ENCODE measurements at regions not wholly inside any gene's neighbourhood (a gene's known extent, or its start where the extent isn't known, plus 50 kb on each side); places are given as distances from the start of the nearest gene placed in this dataset.

DNA sequence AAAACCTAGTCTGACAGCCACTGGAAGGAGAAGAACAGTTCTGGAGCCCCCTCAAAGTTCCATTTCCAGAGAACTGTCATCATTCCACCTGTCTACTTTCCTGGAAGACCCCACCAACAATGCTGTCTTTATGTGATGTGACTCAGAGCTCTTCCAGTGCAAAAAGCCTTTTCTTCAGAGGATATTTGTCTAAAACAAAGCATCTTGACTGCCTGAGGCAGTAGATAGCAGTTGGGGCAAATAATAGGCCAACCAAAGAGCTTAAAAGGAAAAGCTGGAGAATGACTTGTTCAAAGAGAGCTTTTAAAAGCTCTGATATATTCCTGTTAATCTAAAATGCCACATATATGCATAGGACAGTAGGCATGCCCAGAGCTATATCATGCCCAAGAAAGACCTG is 62.6 kb downstream of the MIS18A start:
- Histone ChIP-seq H3K9me3 (replicated peaks; ENCODE audit: control insufficient read depth, low read depth, low read length) (no peaks in the 10 kb centered on the region), H3K27ac (ENCODE audit: low read length) (no peak overlapping the region), H3K27me3 (ENCODE audit: control insufficient read depth, insufficient read depth, low read length) (no peaks in the 10 kb centered on the region), H3K4me1 (ENCODE audit: control insufficient read depth, insufficient read depth, low read length) (no peaks in the 10 kb centered on the region), H3K36me3 (ENCODE audit: control insufficient read depth, insufficient read depth, low read length) (no peaks in the 10 kb centered on the region), H3K4me3 (ENCODE audit: low read length) (no peak overlapping the region)
- no peak for DNase-seq

DNA sequence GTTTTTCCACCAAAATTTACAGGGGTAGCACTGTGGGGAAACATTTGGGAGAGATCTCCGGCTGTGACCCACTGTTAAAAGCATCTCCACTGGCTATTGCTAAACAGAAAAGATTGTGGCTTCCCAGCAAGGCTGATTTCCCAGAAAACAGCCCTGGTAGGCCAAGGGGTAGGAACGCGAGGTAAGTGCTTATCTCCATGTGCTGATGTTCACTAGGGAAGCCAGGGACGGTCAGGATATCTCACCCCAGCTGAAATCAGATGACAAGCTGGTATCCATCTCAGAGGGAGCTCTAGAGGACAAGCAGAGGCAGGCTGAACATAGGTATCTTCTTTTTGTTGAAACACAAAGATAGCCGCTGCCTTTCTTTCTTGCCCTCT is 63.6 kb downstream of the MIS18A start:
- H3K27me3 ChIP-seq (ENCODE audit: control insufficient read depth, insufficient read depth, low read length) = no peaks in the 10 kb centered on the region
- H3K4me1 ChIP-seq (ENCODE audit: control insufficient read depth, insufficient read depth, low read length) = no peaks in the 10 kb centered on the region
- 56% methylated on average over 4 of the region's 5 CpGs for whole genome bisulfite sequencing (ENCODE audit: insufficient coverage)
- no peak overlapping the region for H3K27ac ChIP-seq (ENCODE audit: low read length)
- no peak for DNase-seq
- no peaks in the 10 kb centered on the region for H3K9me3 ChIP-seq (replicated peaks; ENCODE audit: control insufficient read depth, low read depth, low read length)
- H3K36me3 ChIP-seq (ENCODE audit: control insufficient read depth, insufficient read depth, low read length) = no peaks in the 10 kb centered on the region
- no peak overlapping the region for H3K4me3 ChIP-seq (ENCODE audit: low read length)

GRCh38 chr21:32214654-32215305 is 64.1 kb downstream of the MIS18A start:
- WGBS (ENCODE audit: insufficient coverage) = 77% methylated on average over 3 of the region's 5 CpGs
- no peaks in the 10 kb centered on the region for H3K27me3 ChIP-seq (ENCODE audit: control insufficient read depth, insufficient read depth, low read length)

GRCh38 chr21:32212116-32212515 is 66.7 kb downstream of the MIS18A start:
- no peak overlapping the region for H3K4me3 ChIP-seq (ENCODE audit: low read length)
- peaks cover 7% of the 10 kb centered on the region for H3K4me1 ChIP-seq (ENCODE audit: control insufficient read depth, insufficient read depth, low read length)
- H3K27me3 ChIP-seq (ENCODE audit: control insufficient read depth, insufficient read depth, low read length) = no peaks in the 10 kb centered on the region
- no peak overlapping the region for H3K27ac ChIP-seq (ENCODE audit: low read length)
- no peaks in the 10 kb centered on the region for H3K9me3 ChIP-seq (replicated peaks; ENCODE audit: control insufficient read depth, low read depth, low read length)
- no peak for DNase-seq
- H3K36me3 ChIP-seq (ENCODE audit: control insufficient read depth, insufficient read depth, low read length) = no peaks in the 10 kb centered on the region
- 82% methylated on average over 4 of the region's 4 CpGs for WGBS (ENCODE audit: insufficient coverage)

More at GRCh38 chr21:32214654-32215305, 64.1 kb downstream of the MIS18A start:
- DNase-seq = no peak
- Histone ChIP-seq H3K4me1 (ENCODE audit: control insufficient read depth, insufficient read depth, low read length) (no peaks in the 10 kb centered on the region), H3K36me3 (ENCODE audit: control insufficient read depth, insufficient read depth, low read length) (no peaks in the 10 kb centered on the region), H3K27ac (ENCODE audit: low read length) (no peak overlapping the region), H3K9me3 (replicated peaks; ENCODE audit: control insufficient read depth, low read depth, low read length) (no peaks in the 10 kb centered on the region), H3K4me3 (ENCODE audit: low read length) (no peak overlapping the region)

DNA sequence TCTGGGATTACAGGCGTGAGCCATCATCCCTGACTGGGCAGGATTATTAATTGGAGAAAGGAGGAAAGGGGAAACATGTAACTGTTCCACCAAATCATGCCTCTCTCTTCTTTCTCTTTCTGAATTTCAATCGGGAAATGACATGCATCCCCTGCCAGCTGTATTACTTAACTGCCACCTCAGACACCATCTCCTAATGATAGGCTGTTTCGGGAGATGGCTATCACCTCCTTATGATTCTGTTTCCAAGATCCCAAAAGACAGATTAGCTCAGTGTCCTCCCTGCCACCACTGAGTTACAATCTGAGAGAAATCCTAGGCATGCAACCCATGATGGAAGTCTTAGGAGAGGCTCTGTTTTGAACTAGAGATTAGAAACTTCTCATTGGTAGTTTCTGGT is 67.5 kb downstream of the MIS18A start:
- Histone ChIP-seq H3K36me3 (ENCODE audit: control insufficient read depth, insufficient read depth, low read length) (no peaks in the 10 kb centered on the region), H3K4me3 (ENCODE audit: low read length) (no peak overlapping the region), H3K4me1 (ENCODE audit: control insufficient read depth, insufficient read depth, low read length) (peaks cover 10% of the 10 kb centered on the region), H3K27me3 (ENCODE audit: control insufficient read depth, insufficient read depth, low read length) (no peaks in the 10 kb centered on the region), H3K27ac (ENCODE audit: low read length) (no peak overlapping the region), H3K9me3 (replicated peaks; ENCODE audit: control insufficient read depth, low read depth, low read length) (no peaks in the 10 kb centered on the region)
- WGBS (ENCODE audit: insufficient coverage) = no CpG with 5 or more reads among the region's 3 CpGs
- DNase-seq = no peak

DNA sequence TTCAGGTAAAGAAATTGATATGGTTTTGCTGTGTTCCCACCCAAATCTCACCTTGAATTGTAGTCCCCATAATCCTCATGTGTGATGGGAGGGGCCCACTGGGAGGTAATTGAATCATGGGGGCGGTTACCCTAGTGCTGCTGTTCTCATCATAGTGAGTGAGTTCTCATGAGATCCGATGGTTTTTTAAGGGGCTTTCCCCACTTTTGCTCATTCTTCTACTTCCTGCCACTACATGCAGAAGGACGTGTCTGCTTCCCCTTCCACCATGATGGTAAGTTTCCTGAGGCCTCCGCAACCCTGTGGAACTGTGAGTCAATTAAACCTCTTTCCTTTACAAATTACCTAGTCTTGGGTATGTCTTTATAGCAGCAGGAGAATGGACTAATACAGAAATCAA is 69.3 kb downstream of the MIS18A start:
- Histone ChIP-seq H3K27ac (ENCODE audit: low read length) (no peak overlapping the region), H3K36me3 (ENCODE audit: control insufficient read depth, insufficient read depth, low read length) (no peaks in the 10 kb centered on the region), H3K27me3 (ENCODE audit: control insufficient read depth, insufficient read depth, low read length) (no peaks in the 10 kb centered on the region), H3K4me3 (ENCODE audit: low read length) (no peak overlapping the region), H3K4me1 (ENCODE audit: control insufficient read depth, insufficient read depth, low read length) (peaks cover 10% of the 10 kb centered on the region), H3K9me3 (replicated peaks; ENCODE audit: control insufficient read depth, low read depth, low read length) (no peaks in the 10 kb centered on the region)
- WGBS (ENCODE audit: insufficient coverage) = 50% methylated on average over 1 of the region's 4 CpGs
- no peak for DNase-seq

- Histone ChIP-seq H3K36me3 (ENCODE audit: control insufficient read depth, insufficient read depth, low read length) (no peaks in the 10 kb centered on the region), H3K27me3 (ENCODE audit: control insufficient read depth, insufficient read depth, low read length) (no peaks in the 10 kb centered on the region), H3K27ac (ENCODE audit: low read length) (no peak overlapping the region), H3K9me3 (replicated peaks; ENCODE audit: control insufficient read depth, low read depth, low read length) (no peaks in the 10 kb centered on the region), H3K4me1 (ENCODE audit: control insufficient read depth, insufficient read depth, low read length) (peaks cover 10% of the 10 kb centered on the region), H3K4me3 (ENCODE audit: low read length) (no peak overlapping the region)
- DNase-seq = peak; percentile 61
- WGBS (ENCODE audit: insufficient coverage) = 44% methylated on average over 1 of the region's 2 CpGs
Measured at GRCh38 chr21:32207406-32207716, 71.5 kb downstream of the MIS18A start.

GRCh38 chr21:32206631-32207405 is 72.0 kb downstream of the MIS18A start:
- no peaks in the 10 kb centered on the region for H3K9me3 ChIP-seq (replicated peaks; ENCODE audit: control insufficient read depth, low read depth, low read length)
- H3K4me1 ChIP-seq (ENCODE audit: control insufficient read depth, insufficient read depth, low read length) = peaks cover 10% of the 10 kb centered on the region
- no peaks in the 10 kb centered on the region for H3K36me3 ChIP-seq (ENCODE audit: control insufficient read depth, insufficient read depth, low read length)
- H3K27me3 ChIP-seq (ENCODE audit: control insufficient read depth, insufficient read depth, low read length) = no peaks in the 10 kb centered on the region
- no peak overlapping the region for H3K4me3 ChIP-seq (ENCODE audit: low read length)
- no peak for DNase-seq
- 64% methylated on average over 7 of the region's 16 CpGs for WGBS (ENCODE audit: insufficient coverage)
- no peak overlapping the region for H3K27ac ChIP-seq (ENCODE audit: low read length)

DNA sequence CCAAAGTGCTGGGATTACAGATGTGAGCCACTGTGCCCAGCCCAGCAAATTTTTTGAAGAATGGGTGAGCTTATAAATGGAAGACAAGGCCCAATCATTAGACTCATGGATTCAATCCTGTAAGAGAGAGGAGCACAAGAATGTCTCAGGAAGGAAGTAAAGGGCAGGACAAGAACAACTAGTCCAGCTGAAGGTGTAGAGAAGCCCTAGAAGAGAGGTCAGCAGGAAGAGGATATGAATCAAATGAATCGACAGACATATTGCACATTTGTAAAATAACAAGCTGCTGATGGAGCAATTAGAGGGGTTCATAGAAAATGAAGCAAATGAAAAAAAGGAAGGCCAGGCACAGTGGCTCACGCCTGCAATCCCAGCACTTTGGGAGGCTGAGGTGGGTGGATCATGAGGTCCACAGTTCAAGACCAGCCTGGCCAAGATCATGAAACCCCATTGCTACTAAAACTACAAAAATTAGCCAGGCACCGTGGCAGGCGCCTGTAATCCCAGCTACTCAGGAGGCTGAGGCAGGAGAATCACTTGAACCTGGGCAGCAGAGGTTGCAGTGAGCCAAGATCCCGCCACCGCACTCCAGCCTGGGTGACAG is 74.9 kb downstream of the MIS18A start:
- Histone ChIP-seq H3K9me3 (replicated peaks; ENCODE audit: control insufficient read depth, low read depth, low read length) (no peaks in the 10 kb centered on the region), H3K27me3 (ENCODE audit: control insufficient read depth, insufficient read depth, low read length) (no peaks in the 10 kb centered on the region), H3K4me1 (ENCODE audit: control insufficient read depth, insufficient read depth, low read length) (peaks cover 10% of the 10 kb centered on the region), H3K36me3 (ENCODE audit: control insufficient read depth, insufficient read depth, low read length) (no peaks in the 10 kb centered on the region), H3K4me3 (ENCODE audit: low read length) (no peak overlapping the region), H3K27ac (ENCODE audit: low read length) (no peak overlapping the region)
- no peak for DNase-seq
- 100% methylated on average over 5 of the region's 6 CpGs for WGBS (ENCODE audit: insufficient coverage)

DNA sequence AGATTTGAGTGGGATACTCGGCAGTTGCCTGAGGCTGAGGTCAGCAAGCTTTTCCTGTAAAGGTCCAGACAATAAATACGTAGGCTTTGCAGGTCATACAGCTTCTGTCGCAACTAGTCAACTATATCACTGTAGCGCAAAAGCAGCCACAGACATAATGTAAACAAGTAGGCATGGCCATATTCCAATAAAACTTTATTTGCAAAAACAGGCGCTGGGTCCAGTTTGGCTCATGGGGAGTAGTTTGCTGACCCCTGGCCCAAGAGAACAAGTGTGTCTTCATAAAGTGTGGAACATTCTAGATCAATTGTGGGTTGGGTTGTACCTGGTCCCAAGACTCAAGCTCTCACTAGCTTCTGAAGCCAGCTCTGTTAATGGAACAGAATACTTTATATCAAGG is 78.8 kb downstream of the MIS18A start:
- 33% methylated on average over 3 of the region's 5 CpGs for WGBS (ENCODE audit: insufficient coverage)
- H3K4me3 ChIP-seq (ENCODE audit: low read length) = no peak overlapping the region
- H3K9me3 ChIP-seq (replicated peaks; ENCODE audit: control insufficient read depth, low read depth, low read length) = no peaks in the 10 kb centered on the region
- peaks cover 14% of the 10 kb centered on the region for H3K4me1 ChIP-seq (ENCODE audit: control insufficient read depth, insufficient read depth, low read length)
- no peaks in the 10 kb centered on the region for H3K36me3 ChIP-seq (ENCODE audit: control insufficient read depth, insufficient read depth, low read length)
- H3K27me3 ChIP-seq (ENCODE audit: control insufficient read depth, insufficient read depth, low read length) = no peaks in the 10 kb centered on the region
- no peak overlapping the region for H3K27ac ChIP-seq (ENCODE audit: low read length)
- no peak for DNase-seq
